Activated CD4-positive, alpha-beta T cell treated with anti-CD3 and anti-CD28 coated beads, Interleukin-2, amount 10 ng/mL, durations not matched to agents 7 days and 5 days (primary cell): ENCODE measurements at regions not wholly inside any gene's neighbourhood (a gene's known extent, or its start where the extent isn't known, plus 50 kb on each side); places are given as distances from the start of the nearest gene placed in this dataset.
"Not testable (repeated sequence)": the region's sequence is repeated elsewhere in the genome, so short reads cannot be mapped to it uniquely, and the experiment has no call there.

Experiments
- CTCF ChIA-PET: fragments of 350-600 bp; sonication (Branson Sonifier 250); formaldehyde crosslinking; loops from one replicate; lab custom pipeline; 2021; ENCODE audit warnings: antibody characterized with exemption; lab: Charles Lee
- POLR2A ChIA-PET: fragments of 350-600 bp; sonication (Branson Sonifier 250); formaldehyde crosslinking; loops from one replicate; lab custom pipeline; 2021; ENCODE audit warnings: antibody characterized with exemption; lab: Charles Lee
- DNase-seq: peaks from one replicate; pipeline ENCODE4 v3.0.0-alpha.2; 2020
- H3K27ac Mint-ChIP-seq: one replicate; pipeline ENCODE4 v1.8.0; 2021; ENCODE audit warnings: mild to moderate bottlenecking, moderate library complexity, mixed read lengths
- H3K27me3 Mint-ChIP-seq: one replicate; pipeline ENCODE4 v1.8.0; 2021; ENCODE audit warnings: mixed read lengths
- H3K36me3 Mint-ChIP-seq: one replicate; pipeline ENCODE4 v1.8.0; 2021; ENCODE audit warnings: low read depth, mixed read lengths
- H3K4me1 Mint-ChIP-seq: one replicate; pipeline ENCODE4 v1.8.0; 2021; ENCODE audit warnings: mixed read lengths
- H3K4me3 Mint-ChIP-seq: one replicate; pipeline ENCODE4 v1.8.0; 2021; ENCODE audit warnings: mild to moderate bottlenecking, moderate library complexity, mixed read lengths
- H3K9me3 Mint-ChIP-seq: one replicate; pipeline ENCODE4 v1.8.0; 2021; ENCODE audit warnings: mixed read lengths

GRCh38 chr1:117314951-117315350 lies 52.3 kb upstream of the MAN1A2 start:
- DNase-seq, H3K36me3 Mint-ChIP-seq, H3K4me3 Mint-ChIP-seq, POLR2A ChIA-PET, H3K9me3 Mint-ChIP-seq, H3K27me3 Mint-ChIP-seq, H3K27ac Mint-ChIP-seq, CTCF ChIA-PET, H3K4me1 Mint-ChIP-seq: not testable (repeated sequence)

GRCh38 chr1:117313555-117313954 lies 53.7 kb upstream of the MAN1A2 start:
- POLR2A ChIA-PET: no interaction called here
- Mint-ChIP-seq H3K36me3 (no peaks in the 10 kb centered on the region), H3K4me1 (no peaks in the 10 kb centered on the region), H3K9me3 (no peaks in the 10 kb centered on the region), H3K4me3 (no peak overlapping the region), H3K27ac (no peak overlapping the region), H3K27me3 (no peaks in the 10 kb centered on the region)
- CTCF ChIA-PET: no interaction called here
- DNase-seq: no peak

- no peak for DNase-seq
- Mint-ChIP-seq H3K27ac (no peak overlapping the region), H3K4me3 (no peak overlapping the region), H3K36me3 (no peaks in the 10 kb centered on the region), H3K27me3 (no peaks in the 10 kb centered on the region), H3K9me3 (no peaks in the 10 kb centered on the region), H3K4me1 (no peaks in the 10 kb centered on the region)
- ChIA-PET CTCF (no interaction called here), POLR2A (no interaction called here)
Observed at GRCh38 chr1:117312453-117313138, 54.7 kb upstream of the MAN1A2 start.

GRCh38 chr1:117308311-117308916 lies 58.8 kb upstream of the MAN1A2 start:
- ChIA-PET POLR2A (no interaction called here), CTCF (no interaction called here)
- no peak overlapping the region for H3K27ac Mint-ChIP-seq
- no peaks in the 10 kb centered on the region for H3K36me3 Mint-ChIP-seq
- no peaks in the 10 kb centered on the region for H3K27me3 Mint-ChIP-seq
- H3K4me1 Mint-ChIP-seq: no peaks in the 10 kb centered on the region
- no peak for DNase-seq
- H3K9me3 Mint-ChIP-seq: no peaks in the 10 kb centered on the region
- no peak overlapping the region for H3K4me3 Mint-ChIP-seq

- H3K27me3 Mint-ChIP-seq: no peaks in the 10 kb centered on the region
- no peak overlapping the region for H3K4me3 Mint-ChIP-seq
- H3K4me1 Mint-ChIP-seq: no peaks in the 10 kb centered on the region
- POLR2A ChIA-PET: no interaction called here
- no peak for DNase-seq
- CTCF ChIA-PET: interaction anchor here (1.1 kb wide), 1 partner anchor 64 kb away, joined by 3 read pairs; no protein-coding TSS in a partner anchor
- H3K27ac Mint-ChIP-seq: no peak overlapping the region
- no peaks in the 10 kb centered on the region for H3K9me3 Mint-ChIP-seq
- H3K36me3 Mint-ChIP-seq: no peaks in the 10 kb centered on the region
Observed at GRCh38 chr1:117301901-117302300, 65.3 kb upstream of the MAN1A2 start.

- H3K4me3 Mint-ChIP-seq, H3K27me3 Mint-ChIP-seq, H3K36me3 Mint-ChIP-seq, CTCF ChIA-PET, H3K9me3 Mint-ChIP-seq, POLR2A ChIA-PET, H3K4me1 Mint-ChIP-seq, H3K27ac Mint-ChIP-seq, DNase-seq: not testable (repeated sequence)
Observed at GRCh38 chr1:117300183-117300582, 67.1 kb upstream of the MAN1A2 start.

GRCh38 chr1:117295001-117295400 lies 72.2 kb upstream of the MAN1A2 start:
- no peaks in the 10 kb centered on the region for H3K9me3 Mint-ChIP-seq
- CTCF ChIA-PET: no interaction called here

GRCh38 chr1:117290890-117291289 lies 76.4 kb upstream of the MAN1A2 start:
- Mint-ChIP-seq H3K27ac (no peak overlapping the region), H3K27me3 (no peaks in the 10 kb centered on the region), H3K4me3 (no peak overlapping the region), H3K4me1 (no peaks in the 10 kb centered on the region), H3K9me3 (no peaks in the 10 kb centered on the region), H3K36me3 (no peaks in the 10 kb centered on the region)
- DNase-seq: no peak
- CTCF ChIA-PET: no interaction called here
- POLR2A ChIA-PET: no interaction called here

More at GRCh38 chr1:117295001-117295400, 72.2 kb upstream of the MAN1A2 start:
- H3K4me1 Mint-ChIP-seq: no peaks in the 10 kb centered on the region
- DNase-seq: no peak
- H3K27ac Mint-ChIP-seq: no peak overlapping the region
- no peak overlapping the region for H3K4me3 Mint-ChIP-seq
- H3K36me3 Mint-ChIP-seq: no peaks in the 10 kb centered on the region
- POLR2A ChIA-PET: no interaction called here
- H3K27me3 Mint-ChIP-seq: no peaks in the 10 kb centered on the region

- POLR2A ChIA-PET: no interaction called here
- DNase-seq: no peak
- Mint-ChIP-seq H3K4me3 (no peak overlapping the region), H3K27ac (no peak overlapping the region), H3K27me3 (no peaks in the 10 kb centered on the region), H3K36me3 (no peaks in the 10 kb centered on the region), H3K9me3 (no peaks in the 10 kb centered on the region), H3K4me1 (no peaks in the 10 kb centered on the region)
- CTCF ChIA-PET: no interaction called here
Observed at GRCh38 chr1:117289316-117289870, 77.9 kb upstream of the MAN1A2 start.

GRCh38 chr1:117286562-117286961 lies 75.8 kb upstream of the VTCN1 start:
- no peaks in the 10 kb centered on the region for H3K9me3 Mint-ChIP-seq
- H3K36me3 Mint-ChIP-seq: no peaks in the 10 kb centered on the region
- no peaks in the 10 kb centered on the region for H3K27me3 Mint-ChIP-seq
- H3K4me1 Mint-ChIP-seq: no peaks in the 10 kb centered on the region
- ChIA-PET POLR2A (no interaction called here), CTCF (interaction anchor here (0.9 kb wide), 1 partner anchor 11 kb away, joined by 4 read pairs; no protein-coding TSS in a partner anchor)
- no peak for DNase-seq
- no peak overlapping the region for H3K4me3 Mint-ChIP-seq
- no peak overlapping the region for H3K27ac Mint-ChIP-seq

GRCh38 chr1:117286145-117286544 lies 75.4 kb upstream of the VTCN1 start:
- ChIA-PET CTCF (interaction anchor here (0.9 kb wide), 1 partner anchor 11 kb away, joined by 4 read pairs; no protein-coding TSS in a partner anchor), POLR2A (no interaction called here)
- no peak overlapping the region for H3K4me3 Mint-ChIP-seq

GRCh38 chr1:117284399-117285215 lies 73.9 kb upstream of the VTCN1 start:
- no peaks in the 10 kb centered on the region for H3K9me3 Mint-ChIP-seq
- CTCF ChIA-PET: interaction anchor here (0.6 to 1.6 kb wide), 6 partner anchors 13 to 162 kb away, joined by 3 to 5 read pairs (median 3); no protein-coding TSS in a partner anchor

More at GRCh38 chr1:117286145-117286544, 75.4 kb upstream of the VTCN1 start:
- Mint-ChIP-seq H3K36me3 (no peaks in the 10 kb centered on the region), H3K9me3 (no peaks in the 10 kb centered on the region), H3K27me3 (no peaks in the 10 kb centered on the region), H3K4me1 (no peaks in the 10 kb centered on the region), H3K27ac (no peak overlapping the region)
- no peak for DNase-seq

GRCh38 chr1:117278531-117278930 lies 67.8 kb upstream of the VTCN1 start:
- H3K4me3 Mint-ChIP-seq: no peak overlapping the region
- H3K27me3 Mint-ChIP-seq: no peaks in the 10 kb centered on the region

More at GRCh38 chr1:117284399-117285215, 73.9 kb upstream of the VTCN1 start:
- Mint-ChIP-seq H3K36me3 (no peaks in the 10 kb centered on the region), H3K27me3 (no peaks in the 10 kb centered on the region), H3K4me1 (no peaks in the 10 kb centered on the region), H3K4me3 (no peak overlapping the region), H3K27ac (no peak overlapping the region)
- POLR2A ChIA-PET: interaction anchor here (0.6 kb wide), 1 partner anchor 693 kb away, joined by 3 read pairs; no protein-coding TSS in a partner anchor
- DNase-seq: no peak

More at GRCh38 chr1:117278531-117278930, 67.8 kb upstream of the VTCN1 start:
- no peaks in the 10 kb centered on the region for H3K4me1 Mint-ChIP-seq
- POLR2A ChIA-PET: no interaction called here
- H3K36me3 Mint-ChIP-seq: no peaks in the 10 kb centered on the region
- DNase-seq: no peak
- no peaks in the 10 kb centered on the region for H3K9me3 Mint-ChIP-seq
- no peak overlapping the region for H3K27ac Mint-ChIP-seq
- CTCF ChIA-PET: no interaction called here
